NCI-H1092 (cell line): ENCODE measurements at regions not wholly inside any gene's neighbourhood (a gene's known extent, or its start where the extent isn't known, plus 50 kb on each side); places are given as distances from the start of the nearest gene placed in this dataset.
"Not testable (repeated sequence)": the region's sequence is repeated elsewhere in the genome, so short reads cannot be mapped to it uniquely, and the experiment has no call there.

Experiments used
- DNase-seq: peaks from one replicate; lab custom pipeline; 2025; lab: John Stamatoyannopoulos, UW

DNA sequence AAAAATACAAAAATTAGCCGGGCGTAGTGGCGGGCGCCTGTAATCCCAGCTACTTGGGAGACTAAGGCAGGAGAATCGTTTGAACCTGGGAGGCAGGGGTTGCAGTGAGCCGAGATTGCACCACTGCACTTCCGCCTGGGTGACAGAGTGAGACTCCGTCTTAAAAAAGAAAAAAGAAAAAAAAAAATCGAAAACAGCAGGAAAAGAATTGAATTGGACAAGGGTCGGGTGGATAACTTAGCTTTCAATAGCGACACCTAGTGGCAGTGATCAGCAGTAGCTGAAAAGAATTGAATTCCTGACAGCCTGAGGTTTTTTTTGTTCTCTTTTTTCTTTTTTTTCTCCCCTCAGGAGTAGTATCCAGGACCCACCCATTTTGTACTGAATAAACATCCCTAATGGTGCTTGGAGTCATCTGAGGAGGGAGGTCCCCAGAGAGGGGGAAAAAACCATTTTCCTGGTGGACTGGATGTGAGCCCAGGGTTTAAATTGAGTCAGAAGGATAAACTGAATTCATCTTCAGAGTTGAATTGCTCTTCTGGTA is 55.1 kb downstream of the CYCS start:
- DNase-seq = peak; percentile 64

DNA sequence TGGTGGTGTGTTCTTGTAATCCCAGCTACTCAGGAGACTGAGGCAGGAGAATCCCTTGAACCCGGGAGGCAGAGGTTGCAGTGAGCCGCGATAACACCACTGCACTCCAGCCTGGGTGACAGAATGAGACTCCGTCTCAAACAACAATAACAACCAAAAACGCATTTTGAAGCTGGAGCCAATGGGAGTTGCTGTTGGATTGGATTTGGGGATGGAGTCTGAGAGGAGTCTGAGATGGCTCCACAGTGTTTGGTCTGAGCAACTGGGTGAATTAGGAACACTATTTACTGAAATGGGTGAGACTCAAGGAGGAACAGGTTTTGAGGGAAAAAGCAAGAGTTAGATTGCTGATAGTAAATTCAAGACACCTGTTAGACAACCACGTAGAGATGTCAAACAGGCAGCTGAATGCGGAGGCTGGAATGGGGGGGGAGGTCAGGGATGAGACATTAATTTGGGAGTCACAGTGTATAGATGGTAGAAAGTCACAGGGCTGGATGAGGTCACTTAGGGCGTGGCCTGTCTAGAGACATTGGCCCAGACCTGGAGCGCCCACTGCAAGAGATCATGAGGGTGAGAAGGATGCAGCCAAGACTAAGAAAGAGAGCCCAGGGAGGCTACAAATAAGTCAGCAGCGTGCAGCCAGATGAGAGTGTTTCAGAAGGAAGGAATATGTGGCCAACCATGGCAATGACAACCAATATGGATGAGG is 56.4 kb downstream of the CYCS start:
- no peak for DNase-seq

DNA sequence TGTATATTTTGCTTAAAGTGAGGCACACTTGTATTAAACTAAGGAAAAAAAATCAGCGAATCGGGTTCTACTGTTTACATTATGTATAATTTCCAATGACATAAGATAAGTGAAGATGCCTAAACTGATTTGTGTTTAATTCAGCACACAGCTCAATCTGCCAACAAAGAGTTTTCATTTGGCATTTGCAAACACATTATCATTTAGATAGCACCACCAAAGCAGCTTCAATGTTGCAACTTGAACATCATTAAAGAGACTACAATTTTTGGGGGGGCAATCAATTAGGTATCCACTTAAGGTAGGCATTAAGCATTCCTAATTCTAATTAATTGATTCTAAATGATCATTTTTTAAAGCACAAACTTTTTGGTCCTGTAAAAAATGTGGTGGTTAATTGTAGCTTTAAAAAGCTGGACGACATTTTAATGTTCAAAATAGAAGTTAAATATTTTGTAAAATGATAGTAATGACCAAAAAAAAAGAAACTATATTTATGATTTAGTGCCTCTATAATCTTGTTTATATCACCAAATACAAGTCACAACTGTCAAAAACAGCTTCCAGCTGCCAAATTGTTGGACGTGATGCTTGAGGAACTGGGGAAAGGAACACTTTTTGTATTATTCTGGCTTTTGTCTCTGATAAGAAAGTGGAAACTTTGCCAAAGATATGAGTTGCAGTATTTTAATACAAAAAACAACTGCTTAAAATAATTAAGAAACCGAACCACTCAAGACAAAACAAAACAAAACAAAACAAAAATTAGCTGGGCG is 57.1 kb downstream of the CYCS start:
- DNase-seq = no peak

DNA sequence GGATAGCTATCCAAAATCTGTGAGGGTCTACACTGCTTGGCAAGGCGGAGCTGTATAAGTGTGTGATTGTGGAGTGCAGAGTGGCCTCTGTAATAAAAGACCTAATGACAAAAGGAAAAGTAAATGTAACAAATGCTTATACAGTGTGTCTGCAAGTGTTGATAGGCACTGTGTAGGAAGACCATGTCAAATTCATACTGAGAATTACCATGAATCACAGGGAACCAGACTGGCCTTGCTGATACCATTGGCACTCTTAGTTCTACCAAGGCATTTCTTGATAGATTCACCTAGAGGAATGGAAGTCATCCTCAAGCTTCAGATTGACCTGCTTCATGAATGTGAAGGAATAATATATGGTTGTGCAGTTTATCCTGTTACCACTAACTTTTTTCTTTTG is 58.8 kb downstream of the CYCS start:
- no peak for DNase-seq

DNA sequence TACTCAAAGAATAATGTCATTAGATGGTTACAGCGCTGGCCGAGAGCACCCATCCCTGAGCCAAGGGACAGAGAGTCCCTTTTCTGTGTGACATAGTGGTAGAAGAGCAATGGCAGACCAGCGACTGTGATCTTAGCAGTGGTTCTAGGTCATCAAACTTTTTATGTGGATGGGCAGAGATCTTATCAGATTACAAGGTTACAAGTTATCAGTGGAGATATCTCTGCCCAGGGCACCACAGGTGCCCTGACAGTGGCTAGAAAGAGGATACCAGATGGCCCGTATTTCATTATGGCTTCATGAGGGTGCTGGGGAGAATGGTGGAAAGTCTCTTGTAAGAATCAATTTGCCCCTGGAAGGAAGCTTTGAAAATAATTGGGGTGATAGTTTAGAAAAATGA is 62.7 kb downstream of the CYCS start:
- no peak for DNase-seq

DNA sequence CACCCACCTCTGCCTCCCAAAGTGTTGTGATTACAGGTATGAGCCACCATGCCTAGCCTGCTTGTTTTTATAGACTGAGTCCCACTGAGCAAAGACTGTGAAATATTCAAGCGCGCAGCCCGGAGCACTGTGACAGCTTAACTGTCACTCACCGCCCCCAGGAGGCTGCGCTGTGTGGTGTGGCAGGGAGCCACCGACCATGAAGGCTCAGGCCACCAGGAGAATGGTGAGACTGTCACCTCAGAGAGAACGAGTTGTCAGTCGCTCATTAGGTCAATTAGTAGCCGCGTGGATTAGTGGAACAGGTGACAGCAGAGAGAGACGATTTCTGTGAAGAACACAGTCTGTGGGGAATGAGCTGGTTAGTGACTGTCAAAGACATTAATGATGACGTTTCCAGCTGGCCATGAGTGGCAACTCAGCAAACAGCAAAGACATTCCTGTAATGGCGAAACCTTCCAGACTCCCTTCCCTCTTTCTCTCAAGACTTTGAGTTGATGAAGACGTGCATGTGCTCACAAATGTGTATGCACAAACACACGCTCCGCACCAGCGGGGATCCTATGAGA is 64.5 kb downstream of the CYCS start:
- DNase-seq = no peak

DNA sequence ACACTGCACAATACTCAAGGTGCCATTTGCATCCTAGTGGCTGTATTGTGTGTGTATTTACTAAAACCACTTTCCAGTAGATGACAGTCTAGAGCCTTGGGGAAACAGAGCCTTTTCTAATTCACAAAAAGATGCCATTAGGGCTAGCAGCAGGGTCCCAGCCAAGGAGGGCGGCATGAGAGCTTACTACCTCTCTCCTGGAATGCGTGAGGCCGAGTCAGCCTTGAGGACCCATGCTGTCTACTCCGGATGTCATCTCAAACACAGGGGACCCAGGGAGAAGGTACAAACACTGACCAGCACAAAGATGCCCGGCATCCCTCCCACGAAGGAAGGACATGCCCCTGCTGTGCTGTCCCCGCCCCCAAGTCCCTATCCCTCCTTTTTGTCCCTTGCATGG is 65.5 kb downstream of the CYCS start:
- no peak for DNase-seq

DNA sequence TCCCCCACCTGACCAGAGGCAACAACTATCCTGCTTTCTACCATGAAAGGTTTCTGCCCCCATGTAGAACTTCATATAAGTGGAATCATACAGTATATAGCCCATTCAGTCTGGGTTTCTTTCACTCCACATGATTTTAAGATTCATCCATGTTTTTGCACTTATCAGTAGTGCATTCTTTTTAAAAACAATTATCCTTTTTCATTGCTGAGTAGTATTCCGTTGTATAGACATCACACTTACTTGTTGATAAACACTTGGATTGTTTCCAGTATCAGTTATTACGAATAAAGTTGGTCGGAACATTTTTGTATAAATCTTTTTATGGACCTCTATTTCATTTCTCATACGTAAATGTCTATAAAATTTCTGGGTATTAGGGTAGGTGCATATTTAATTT is 68.7 kb downstream of the CYCS start:
- no peak for DNase-seq

DNA sequence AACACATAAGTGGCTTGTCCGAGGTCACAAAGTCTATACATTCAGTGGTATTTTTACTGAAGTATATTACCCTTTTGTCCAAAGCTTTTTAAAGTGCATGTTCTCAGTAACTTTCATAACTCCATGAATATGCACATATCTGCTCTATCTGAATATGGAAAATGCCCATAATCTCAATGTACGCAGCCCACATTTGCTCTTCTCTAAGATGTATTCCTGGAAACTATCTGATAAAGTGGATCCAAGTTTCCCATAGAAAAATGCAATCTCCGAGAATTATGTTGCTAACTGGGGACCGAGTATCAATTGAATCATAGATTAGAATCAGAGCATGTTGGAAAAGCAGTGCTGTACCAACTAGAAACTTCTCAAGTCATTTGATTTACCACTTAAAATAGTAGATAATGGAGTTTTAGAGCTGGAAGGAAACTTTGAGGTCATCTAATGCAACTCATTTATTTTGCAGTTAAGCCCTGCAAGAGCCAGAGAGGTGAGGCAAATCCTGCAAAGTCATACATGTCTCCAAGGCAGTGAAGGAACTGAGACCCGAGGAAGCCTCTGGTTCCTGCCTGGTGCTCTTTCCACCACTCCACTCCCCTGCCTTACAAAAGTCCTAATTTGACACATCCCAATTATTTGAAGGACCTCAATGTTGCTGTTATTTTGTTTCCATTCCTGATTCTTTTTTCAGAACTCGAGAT is 69.4 kb downstream of the CYCS start:
- DNase-seq = no peak

DNA sequence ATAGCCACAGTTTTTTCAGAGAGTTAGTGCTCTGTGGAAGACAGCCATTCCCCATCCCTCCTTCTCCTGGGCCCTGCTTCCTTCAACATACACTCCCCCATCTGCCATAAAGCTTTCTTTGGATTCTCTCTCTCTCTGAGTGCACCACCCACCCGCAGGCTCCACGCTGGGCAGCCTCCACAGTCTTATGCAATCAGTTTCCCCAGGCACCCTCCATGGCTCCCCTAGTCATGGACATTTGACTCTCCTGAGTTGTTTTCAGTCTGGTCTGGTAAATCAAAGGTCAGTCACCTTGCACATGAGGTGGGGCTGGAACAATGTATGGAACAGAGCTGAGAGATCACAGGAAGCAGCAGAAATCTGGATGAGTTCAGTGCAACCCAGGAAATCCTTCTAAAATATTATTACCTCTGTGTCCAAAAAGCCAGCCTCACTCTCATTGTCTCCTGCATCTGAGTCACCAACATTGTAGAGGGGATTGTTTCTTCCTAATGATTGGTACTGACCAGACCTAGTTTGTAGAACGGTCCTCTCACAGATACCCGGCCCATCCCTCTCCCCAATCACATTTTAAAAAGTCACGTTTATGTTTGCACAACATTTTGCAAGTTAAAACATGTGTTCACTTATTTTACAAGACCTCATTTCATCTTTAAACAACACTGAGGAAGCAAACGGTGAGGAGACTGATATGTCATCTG is 70.1 kb downstream of the CYCS start:
- no peak for DNase-seq

DNA sequence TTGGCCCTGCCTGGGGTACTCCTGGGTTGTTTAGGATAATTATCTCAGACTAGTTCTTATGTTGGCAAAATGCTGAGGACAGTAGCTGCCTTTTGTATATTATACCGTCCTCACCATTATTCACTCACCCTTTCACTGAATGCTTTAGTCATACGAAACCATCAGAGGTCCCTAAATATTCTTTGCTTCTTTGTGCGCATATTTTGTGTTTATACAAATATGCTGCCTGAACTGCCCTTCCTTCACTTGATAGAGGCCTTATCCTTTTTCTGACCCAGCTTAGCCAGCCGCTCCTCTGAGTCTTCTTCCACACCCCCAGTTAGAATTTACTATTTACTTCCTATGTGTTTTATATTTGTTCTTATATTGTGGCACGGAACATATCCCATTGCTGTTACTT is 70.2 kb upstream of the OSBPL3 start:
- DNase-seq = no peak

DNA sequence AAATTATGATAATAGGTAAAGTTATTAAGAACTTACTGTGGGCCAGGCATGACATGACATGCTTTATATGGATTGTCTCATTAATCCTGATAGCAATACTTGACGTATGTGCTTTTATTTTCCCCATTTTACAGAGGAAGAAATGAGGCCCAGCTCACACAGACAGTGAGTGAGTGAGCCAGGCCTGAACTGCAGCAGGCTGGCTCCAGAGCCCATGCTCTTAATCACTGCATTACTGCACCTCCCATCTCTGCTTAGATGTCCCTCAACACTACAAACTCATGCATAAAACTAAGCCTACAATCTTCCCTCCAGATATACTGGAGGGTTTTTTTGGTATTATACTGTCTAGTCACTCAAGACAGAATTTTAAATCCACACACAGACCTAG is 68.5 kb upstream of the OSBPL3 start:
- no peak for DNase-seq

DNA sequence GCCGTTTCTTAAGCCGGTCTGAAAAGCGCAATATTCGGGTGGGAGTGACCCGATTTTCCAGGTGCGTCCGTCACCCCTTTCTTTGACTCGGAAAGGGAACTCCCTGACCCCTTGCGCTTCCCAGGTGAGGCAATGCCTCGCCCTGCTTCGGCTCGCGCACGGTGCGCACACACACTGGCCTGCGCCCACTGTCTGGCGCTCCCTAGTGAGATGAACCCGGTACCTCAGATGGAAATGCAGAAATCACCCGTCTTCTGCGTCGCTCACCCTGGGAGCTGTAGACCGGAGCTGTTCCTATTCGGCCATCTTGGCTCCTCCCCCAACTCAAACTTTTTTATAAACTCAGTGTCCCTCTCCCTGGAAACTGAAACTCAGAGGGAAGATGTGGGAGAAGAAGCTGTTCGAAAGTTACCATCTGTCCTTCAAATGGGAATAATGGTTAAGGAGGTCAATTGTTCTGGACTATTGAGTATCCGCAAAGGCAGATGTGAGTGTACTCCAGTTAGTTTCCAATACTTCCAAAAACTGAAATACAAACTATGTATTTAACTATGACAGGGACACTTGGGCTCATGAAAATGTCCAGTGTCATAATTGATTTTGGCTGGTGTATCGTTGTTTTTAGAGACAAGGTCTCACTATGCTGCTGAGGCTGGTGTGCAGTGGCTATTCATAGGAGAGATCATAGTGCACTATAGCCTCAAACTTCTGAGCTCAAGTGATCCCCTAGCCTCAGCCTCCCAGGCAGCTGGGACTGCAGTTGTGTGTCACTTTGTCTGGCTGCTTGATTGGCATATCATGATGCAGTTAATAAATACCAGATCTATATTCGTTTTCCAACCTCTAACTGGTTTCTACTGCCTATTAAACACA is 67.8 kb upstream of the OSBPL3 start:
- DNase-seq = not testable (repeated sequence)

DNA sequence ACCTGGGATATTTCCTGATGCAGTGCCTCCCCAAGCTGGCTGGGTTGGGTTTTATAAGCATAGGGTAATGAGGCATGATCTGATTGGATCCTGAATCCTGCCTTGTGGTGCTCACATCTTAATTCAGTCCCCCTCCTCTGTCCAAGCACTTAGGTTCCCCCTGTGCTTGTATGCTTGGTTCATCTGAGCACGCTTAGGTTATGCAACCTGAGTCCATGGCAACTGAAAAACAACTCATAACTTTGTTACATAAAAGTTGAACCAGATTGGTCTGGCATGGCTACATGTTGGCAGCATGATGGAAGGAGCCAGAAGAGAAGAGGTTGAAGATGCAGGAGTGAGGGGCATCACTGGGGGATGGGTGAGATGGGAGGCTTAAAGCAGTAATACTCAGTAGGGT is 57.3 kb upstream of the OSBPL3 start:
- no peak for DNase-seq

DNA sequence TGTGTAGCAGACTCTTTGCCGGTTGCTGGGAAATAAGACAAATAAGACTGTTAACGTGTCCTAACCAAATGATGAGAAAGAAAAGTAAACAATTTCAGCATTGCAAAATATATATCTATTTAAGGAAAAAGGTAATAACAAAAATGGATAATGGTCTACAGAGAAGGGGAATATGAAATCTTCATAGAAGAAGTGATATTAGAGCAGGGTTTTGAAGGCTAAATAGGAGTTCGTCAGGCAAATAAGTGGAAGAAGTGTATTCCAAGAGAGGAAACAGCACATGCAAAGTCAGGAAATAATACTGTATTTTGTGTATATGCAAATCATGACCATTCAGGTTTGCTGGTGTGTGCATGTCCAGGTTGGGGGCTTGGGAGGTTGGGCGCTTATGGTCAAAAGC is 55.3 kb upstream of the OSBPL3 start:
- no peak for DNase-seq

DNA sequence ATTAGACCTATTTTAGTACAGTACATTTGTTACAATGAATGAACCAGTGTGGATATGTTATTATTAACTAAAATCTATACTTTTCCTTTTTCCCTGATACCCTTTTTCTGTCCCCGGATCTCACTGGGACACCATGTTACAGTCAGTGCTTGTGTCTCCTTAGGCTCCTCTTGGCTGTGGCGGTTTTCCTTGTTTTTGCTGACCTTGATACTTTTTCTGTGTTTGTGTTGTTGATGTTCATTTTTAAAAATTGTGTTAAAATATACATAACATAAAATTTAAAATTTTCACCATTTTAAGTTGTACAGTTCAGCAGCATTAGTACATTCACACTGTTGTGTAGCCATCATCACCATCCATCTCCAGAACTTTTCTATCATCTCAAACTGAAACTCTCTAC is 54.2 kb upstream of the OSBPL3 start:
- no peak for DNase-seq

DNA sequence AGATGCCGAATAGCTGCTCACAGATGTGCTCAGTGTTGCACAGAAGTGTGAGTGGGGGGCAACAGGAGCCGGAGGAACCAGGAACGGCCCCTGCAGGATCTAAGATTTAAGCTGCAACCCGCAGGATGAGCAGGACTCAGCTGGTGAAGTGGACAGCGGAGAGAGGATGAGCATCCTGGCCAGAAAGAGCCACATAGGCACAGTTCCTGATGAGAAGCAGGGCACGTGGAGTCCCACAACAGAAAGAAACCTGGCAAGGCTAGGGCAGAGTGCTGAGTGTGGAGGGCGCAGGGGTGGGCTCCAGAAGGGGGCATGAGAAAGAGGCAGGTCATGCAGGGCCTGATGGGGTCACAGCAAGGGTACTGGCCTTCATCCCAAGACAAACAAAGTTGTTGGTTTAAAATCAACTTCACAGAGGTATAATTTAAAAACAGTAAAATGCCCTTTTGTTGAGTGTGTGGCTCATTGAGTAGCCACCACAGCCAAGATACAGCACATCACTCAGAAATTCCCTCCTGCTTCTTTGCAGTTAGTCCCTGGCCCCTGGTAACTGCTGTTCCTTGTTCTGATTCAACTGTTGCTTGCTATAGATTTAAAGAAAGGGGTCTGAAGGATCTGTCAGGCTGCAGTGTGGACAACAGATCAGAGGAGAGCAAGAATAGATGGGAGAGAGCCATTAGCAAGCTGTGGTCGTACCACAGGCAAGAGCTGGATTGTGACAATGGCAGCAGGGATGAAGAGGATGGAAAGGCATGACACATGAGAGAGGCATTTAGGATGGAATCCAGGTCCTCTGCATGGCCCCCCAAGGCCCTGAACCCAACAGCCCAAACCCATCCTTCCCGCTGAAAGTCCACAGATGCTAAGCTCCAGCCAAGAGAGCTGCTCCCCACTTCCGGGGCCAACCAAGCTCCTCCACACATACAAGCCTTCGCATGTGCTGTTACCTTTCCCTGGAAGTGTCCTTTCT is 53.1 kb upstream of the OSBPL3 start:
- DNase-seq = no peak

DNA sequence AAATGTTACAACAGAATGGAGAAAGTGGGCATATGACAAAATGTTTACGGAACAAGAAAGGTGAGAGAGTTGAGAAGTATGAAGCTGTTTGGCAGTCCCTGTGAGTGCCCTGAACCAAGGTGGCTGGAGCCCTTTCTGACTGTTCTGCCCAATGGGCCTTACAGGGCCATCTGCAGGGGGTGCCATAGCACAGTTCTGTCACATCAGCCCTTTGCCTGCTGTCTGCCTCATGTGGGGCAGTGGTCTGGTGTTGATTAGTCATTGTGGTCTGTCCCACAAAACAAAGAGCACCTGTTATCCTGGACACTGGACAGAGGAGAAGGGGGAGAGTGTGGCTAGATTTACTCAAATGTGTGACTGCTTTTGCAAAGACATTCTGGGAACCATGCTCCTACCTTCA is 51.5 kb upstream of the OSBPL3 start:
- DNase-seq = no peak

DNA sequence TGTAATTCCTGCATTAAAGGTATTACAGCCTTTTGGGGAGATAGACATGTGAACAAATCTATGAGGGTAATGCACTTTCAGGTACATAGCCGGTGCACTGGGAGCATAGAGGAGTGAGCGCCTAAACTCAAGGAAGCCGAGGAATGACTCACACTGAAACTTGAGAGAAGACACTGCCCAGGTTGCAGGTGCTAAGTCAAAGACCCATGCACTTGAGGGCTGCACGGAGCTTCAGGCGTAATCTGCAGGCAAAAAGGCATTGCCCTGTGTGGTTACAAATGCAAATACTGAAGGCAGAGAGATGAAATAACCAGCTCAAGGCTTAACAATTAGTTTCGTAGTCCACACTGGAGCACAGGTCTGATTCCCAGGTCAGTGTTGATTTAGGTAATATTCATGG is 51.0 kb upstream of the OSBPL3 start:
- no peak for DNase-seq
